GM18907 (cell line): ENCODE measurements at regions not wholly inside any gene's neighbourhood (a gene's known extent, or its start where the extent isn't known, plus 50 kb on each side); places are given as distances from the start of the nearest gene placed in this dataset.
A peak's percentile ranks its signal among the peaks of the same experiment; 100 is the strongest.
"Not testable (repeated sequence)": the region's sequence is repeated elsewhere in the genome, so short reads cannot be mapped to it uniquely, and the experiment has no call there.

Experiments
- ATAC-seq: cut with Tn5 transposase; IDR thresholded peaks from one replicate; pipeline ENCODE4 v1.9.1; 2021; ENCODE audit warnings: mild to moderate bottlenecking, moderate library complexity; ENCODE audit not compliant: unreplicated experiment

- ATAC-seq, result no peak
These were observed 84.8 kb upstream of the DNAJC10 start for GRCh38 chr2:182631299-182631698.

GRCh38 chr2:182634386-182634785 lies 81.7 kb upstream of the DNAJC10 start:
- ATAC-seq, result no peak

GRCh38 chr2:182636699-182637098 lies 79.4 kb upstream of the DNAJC10 start:
- no peak for ATAC-seq

GRCh38 chr2:182638667-182639066 lies 77.4 kb upstream of the DNAJC10 start:
- no peak for ATAC-seq

- no peak for ATAC-seq
These were observed 76.1 kb upstream of the DNAJC10 start for GRCh38 chr2:182639971-182640370.

- peak; percentile 100 for ATAC-seq
These were observed 73.7 kb upstream of the DNAJC10 start for GRCh38 chr2:182642328-182642727.

- ATAC-seq, result no peak
These were observed 69.1 kb upstream of the DNAJC10 start for GRCh38 chr2:182646763-182647498.

- ATAC-seq, result no peak
These were observed 68.6 kb upstream of the DNAJC10 start for GRCh38 chr2:182647499-182647787.

- ATAC-seq, result peak; percentile 59
These were observed 66.7 kb upstream of the DNAJC10 start for GRCh38 chr2:182649316-182649715.

GRCh38 chr2:182650704-182651103 lies 65.4 kb upstream of the DNAJC10 start:
- ATAC-seq, result no peak

GRCh38 chr2:182652326-182652725 lies 63.7 kb upstream of the DNAJC10 start:
- no peak for ATAC-seq

GRCh38 chr2:182655750-182656149 lies 60.3 kb upstream of the DNAJC10 start:
- no peak for ATAC-seq

- no peak for ATAC-seq
These were observed 51.8 kb upstream of the DNAJC10 start for GRCh38 chr2:182664212-182664611.

- not testable (repeated sequence) for ATAC-seq
These were observed 50.6 kb upstream of the DNAJC10 start for GRCh38 chr2:182665500-182665899.
